GM23338 (cell line): ENCODE measurements at regions not wholly inside any gene's neighbourhood (a gene's known extent, or its start where the extent isn't known, plus 50 kb on each side); places are given as distances from the start of the nearest gene placed in this dataset.

Source experiments
- ATAC-seq: fragments of 200-7000 bp; cut with Tn5 transposase; 3 replicates; pipeline ENCODE4 v1.9.1; 2020
- DNase-seq: peaks from one replicate; pipeline ENCODE4 v3.0.0-alpha.2; 2015; ENCODE audit warnings: low spot score
- H2AFZ ChIP-seq: fragments of 200-600 bp; sonication (generic); 2 replicates; pipeline ENCODE4 v1.8.0; 2016; ENCODE audit warnings: antibody characterized with exemption, mild to moderate bottlenecking, moderate library complexity
- H3F3A ChIP-seq: fragments of 200-600 bp; sonication (generic); replicated peaks from 2 replicates; pipeline ENCODE4 v1.8.0; 2017; ENCODE audit warnings: antibody characterized with exemption, mixed run types, low read depth
- H3K27ac ChIP-seq: fragments of 200-600 bp; sonication (generic); 2 replicates; pipeline ENCODE4 v1.6.1; 2016; ENCODE audit warnings: low read depth
- H3K27me3 ChIP-seq: fragments of 200-600 bp; sonication (generic); 2 replicates; pipeline ENCODE4 v1.8.0; 2016; ENCODE audit warnings: mild to moderate bottlenecking, mixed run types, moderate library complexity; ENCODE audit not compliant: insufficient read depth
- H3K36me3 ChIP-seq: fragments of 200-600 bp; sonication (generic); 2 replicates; pipeline ENCODE4 v1.8.0; 2016; ENCODE audit warnings: mild to moderate bottlenecking; ENCODE audit not compliant: insufficient read depth
- H3K4me1 ChIP-seq: fragments of 200-600 bp; sonication (generic); 2 replicates; pipeline ENCODE4 v1.8.0; 2016; ENCODE audit warnings: mild to moderate bottlenecking, moderate library complexity; ENCODE audit not compliant: insufficient read depth
- H3K4me2 ChIP-seq: fragments of 200-600 bp; sonication (generic); 2 replicates; pipeline ENCODE4 v1.7.1; 2017; ENCODE audit warnings: mixed run types
- H3K4me3 ChIP-seq: fragments of 200-600 bp; sonication (generic); 2 replicates; pipeline ENCODE4 v1.6.1; 2016; ENCODE audit warnings: mixed run types
- H3K79me2 ChIP-seq: fragments of 200-600 bp; sonication (generic); replicated peaks from 2 replicates; pipeline ENCODE4 v1.8.0; 2017; ENCODE audit warnings: mild to moderate bottlenecking; ENCODE audit not compliant: insufficient read depth
- H3K9me2 ChIP-seq: fragments of 200-600 bp; sonication (generic); 2 replicates; pipeline ENCODE4 v1.8.0; 2017; ENCODE audit not compliant: insufficient read depth
- H4K20me1 ChIP-seq: fragments of 200-600 bp; sonication (generic); replicated peaks from 2 replicates; pipeline ENCODE4 v1.8.0; 2017; ENCODE audit warnings: mild to moderate bottlenecking; ENCODE audit not compliant: insufficient read depth
- H3K27ac Mint-ChIP-seq: 2 replicates; pipeline ENCODE4 v1.8.0; 2020; ENCODE audit warnings: inconsistent platforms, mild to moderate bottlenecking, moderate library complexity, mixed read lengths
- H3K27me3 Mint-ChIP-seq: 3 replicates; pipeline ENCODE4 v1.8.0; 2022; ENCODE audit warnings: low read depth, mild to moderate bottlenecking, moderate library complexity, mixed read lengths, inconsistent platforms; ENCODE audit not compliant: insufficient read depth, poor library complexity
- H3K36me3 Mint-ChIP-seq: 3 replicates; pipeline ENCODE4 v1.8.0; 2021; ENCODE audit warnings: low read depth, mild to moderate bottlenecking, inconsistent platforms, moderate library complexity, mixed read lengths
- H3K4me1 Mint-ChIP-seq: 3 replicates; pipeline ENCODE4 v1.8.0; 2020; ENCODE audit warnings: mild to moderate bottlenecking, inconsistent platforms, mixed read lengths
- H3K4me3 Mint-ChIP-seq: 3 replicates; pipeline ENCODE4 v1.8.0; 2021; ENCODE audit warnings: moderate library complexity, mild to moderate bottlenecking, inconsistent platforms, mixed read lengths
- H3K9me3 Mint-ChIP-seq: 3 replicates; pipeline ENCODE4 v1.8.0; 2020; ENCODE audit warnings: moderate library complexity, mild to moderate bottlenecking, inconsistent platforms, mixed read lengths
- CREB1 ChIP-seq: fragments of 250-450 bp; sonication (Bioruptor Pico); IDR thresholded peaks from 2 replicates; pipeline ENCODE4 v1.5.0; 2020; ENCODE audit warnings: low read depth, mild to moderate bottlenecking, moderate library complexity
- EZH2 ChIP-seq: fragments of 200-600 bp; sonication (generic); IDR thresholded peaks from one replicate; pipeline ENCODE4 v1.8.0; 2017; ENCODE audit warnings: antibody characterized with exemption, mild to moderate bottlenecking, low read depth; ENCODE audit not compliant: unreplicated experiment
- EZH2phosphoT487 ChIP-seq: fragments of 200-600 bp; sonication (generic); IDR thresholded peaks from one replicate; pipeline ENCODE4 v1.8.1; 2018; ENCODE audit warnings: antibody characterized with exemption; ENCODE audit not compliant: unreplicated experiment
- JUNB ChIP-seq: IDR thresholded peaks from one replicate; pipeline ENCODE4 v1.6.1; 2016; ENCODE audit warnings: antibody characterized with exemption; ENCODE audit not compliant: unreplicated experiment
- NANOG ChIP-seq: IDR thresholded peaks from 2 replicates; pipeline ENCODE4 v1.6.1; 2016; ENCODE audit warnings: antibody characterized with exemption, borderline replicate concordance
- POLR2AphosphoS5 ChIP-seq: IDR thresholded peaks from 2 replicates; pipeline ENCODE4 v1.6.1; 2016; ENCODE audit warnings: antibody characterized with exemption, low read depth
- STAT1 ChIP-seq: IDR thresholded peaks from one replicate; pipeline ENCODE4 v1.6.1; 2016; ENCODE audit warnings: antibody characterized with exemption; ENCODE audit not compliant: unreplicated experiment
- ZNF114 ChIP-seq: fragments of 250-450 bp; sonication (Bioruptor Pico); IDR thresholded peaks from 2 replicates; pipeline ENCODE4 v1.5.0; 2020; ENCODE audit warnings: mild to moderate bottlenecking, moderate library complexity
- ZNF331 ChIP-seq: fragments of 250-450 bp; sonication (Bioruptor Pico); IDR thresholded peaks from 2 replicates; pipeline ENCODE4 v1.5.0; 2020; ENCODE audit warnings: low read depth, mild to moderate bottlenecking, moderate library complexity
- TF ChIP-seq, protein P1 (sequence below): IDR thresholded peaks from 2 replicates; pipeline ENCODE4 v1.6.1; 2016; ENCODE audit warnings: antibody characterized with exemption
- TF ChIP-seq, protein P2 (sequence below), 2 experiments: fragments of 200-600 bp in 1 of 2; sonication (generic) in 1 of 2; conservative IDR thresholded peaks; 2 replicates each; pipeline versions ENCODE4 v1.5.1 to v1.6.1; 2016 to 2017; ENCODE audit warnings: antibody characterized with exemption in 2 of 2, low read depth in 2 of 2, mild to moderate bottlenecking in 2 of 2, moderate library complexity in 1 of 2
- TF ChIP-seq, protein P3 (sequence below): IDR thresholded peaks from one replicate; pipeline ENCODE4 v1.6.1; 2018; ENCODE audit warnings: antibody characterized with exemption; ENCODE audit not compliant: unreplicated experiment
- TF ChIP-seq, protein P4 (sequence below): fragments of 250-450 bp; sonication (Bioruptor Pico); IDR thresholded peaks from 2 replicates; pipeline ENCODE4 v1.5.0; 2020; ENCODE audit warnings: mild to moderate bottlenecking, moderate library complexity

DNA sequence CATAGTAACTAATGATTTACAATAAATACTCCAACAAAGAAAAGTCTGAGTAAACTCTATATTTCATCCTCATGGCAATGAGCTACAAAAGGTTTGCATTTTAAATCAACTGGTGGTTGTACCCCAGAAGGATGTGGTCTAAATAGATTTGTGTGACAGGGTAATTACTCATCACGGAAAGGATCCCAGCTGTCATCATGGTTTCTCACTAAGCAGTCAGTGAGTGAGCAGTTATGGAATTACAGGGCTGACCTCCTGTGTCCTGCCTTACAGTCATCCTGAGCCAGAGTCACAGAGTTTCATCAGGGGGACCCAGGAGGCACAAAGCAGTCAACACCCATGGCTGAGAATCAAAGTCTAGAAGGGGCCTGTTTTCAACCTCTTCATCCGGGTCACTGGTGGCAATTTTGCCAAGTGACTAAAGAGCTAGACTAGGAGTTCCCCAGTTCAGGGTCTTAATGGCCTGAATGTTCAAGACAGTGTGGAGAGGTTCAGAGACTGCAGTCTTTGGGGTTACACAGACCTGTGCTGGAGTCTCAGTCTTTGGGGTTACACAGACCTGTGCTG, 210.7 kb upstream of the SLC24A2 start:
- H3K36me3 ChIP-seq: no peaks in the 10 kb centered on the region
- Mint-ChIP-seq H3K27me3 (no peaks in the 10 kb centered on the region), H3K4me3 (no peak overlapping the region), H3K27ac (no peak overlapping the region), H3K36me3 (no peaks in the 10 kb centered on the region), H3K9me3 (no peaks in the 10 kb centered on the region), H3K4me1 (peaks cover 5% of the 10 kb centered on the region; the same call in 2 of the 3 replicates)
- DNase-seq (no peak), ATAC-seq (no peak)
- no peaks in the 10 kb centered on the region for H4K20me1 ChIP-seq
- no peaks in the 10 kb centered on the region for H3K79me2 ChIP-seq
- H3K27me3 ChIP-seq: no peaks in the 10 kb centered on the region
- no peaks in the 10 kb centered on the region for H3K4me1 ChIP-seq
- H3K9me2 ChIP-seq: no peaks in the 10 kb centered on the region
- no peak overlapping the region for H2AFZ ChIP-seq
- TF ChIP-seq ZNF114 (CRISPR knock-in tag) (no peak), NANOG (no peak), JUNB (no peak), EZH2 (no peak), STAT1 (no peak), POLR2AphosphoS5 (no peak), CREB1 (CRISPR knock-in tag) (no peak), EZH2phosphoT487 (no peak), ZNF331 (CRISPR knock-in tag) (no peak)
- TF ChIP-seq, protein P1, sequence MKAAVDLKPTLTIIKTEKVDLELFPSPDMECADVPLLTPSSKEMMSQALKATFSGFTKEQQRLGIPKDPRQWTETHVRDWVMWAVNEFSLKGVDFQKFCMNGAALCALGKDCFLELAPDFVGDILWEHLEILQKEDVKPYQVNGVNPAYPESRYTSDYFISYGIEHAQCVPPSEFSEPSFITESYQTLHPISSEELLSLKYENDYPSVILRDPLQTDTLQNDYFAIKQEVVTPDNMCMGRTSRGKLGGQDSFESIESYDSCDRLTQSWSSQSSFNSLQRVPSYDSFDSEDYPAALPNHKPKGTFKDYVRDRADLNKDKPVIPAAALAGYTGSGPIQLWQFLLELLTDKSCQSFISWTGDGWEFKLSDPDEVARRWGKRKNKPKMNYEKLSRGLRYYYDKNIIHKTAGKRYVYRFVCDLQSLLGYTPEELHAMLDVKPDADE: no peak
- TF ChIP-seq, protein P2, sequence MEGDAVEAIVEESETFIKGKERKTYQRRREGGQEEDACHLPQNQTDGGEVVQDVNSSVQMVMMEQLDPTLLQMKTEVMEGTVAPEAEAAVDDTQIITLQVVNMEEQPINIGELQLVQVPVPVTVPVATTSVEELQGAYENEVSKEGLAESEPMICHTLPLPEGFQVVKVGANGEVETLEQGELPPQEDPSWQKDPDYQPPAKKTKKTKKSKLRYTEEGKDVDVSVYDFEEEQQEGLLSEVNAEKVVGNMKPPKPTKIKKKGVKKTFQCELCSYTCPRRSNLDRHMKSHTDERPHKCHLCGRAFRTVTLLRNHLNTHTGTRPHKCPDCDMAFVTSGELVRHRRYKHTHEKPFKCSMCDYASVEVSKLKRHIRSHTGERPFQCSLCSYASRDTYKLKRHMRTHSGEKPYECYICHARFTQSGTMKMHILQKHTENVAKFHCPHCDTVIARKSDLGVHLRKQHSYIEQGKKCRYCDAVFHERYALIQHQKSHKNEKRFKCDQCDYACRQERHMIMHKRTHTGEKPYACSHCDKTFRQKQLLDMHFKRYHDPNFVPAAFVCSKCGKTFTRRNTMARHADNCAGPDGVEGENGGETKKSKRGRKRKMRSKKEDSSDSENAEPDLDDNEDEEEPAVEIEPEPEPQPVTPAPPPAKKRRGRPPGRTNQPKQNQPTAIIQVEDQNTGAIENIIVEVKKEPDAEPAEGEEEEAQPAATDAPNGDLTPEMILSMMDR (conservative IDR thresholded peaks at IDR 0.05; ENCODE audit: low read depth in 2 of 2): no peak
- TF ChIP-seq, protein P3, sequence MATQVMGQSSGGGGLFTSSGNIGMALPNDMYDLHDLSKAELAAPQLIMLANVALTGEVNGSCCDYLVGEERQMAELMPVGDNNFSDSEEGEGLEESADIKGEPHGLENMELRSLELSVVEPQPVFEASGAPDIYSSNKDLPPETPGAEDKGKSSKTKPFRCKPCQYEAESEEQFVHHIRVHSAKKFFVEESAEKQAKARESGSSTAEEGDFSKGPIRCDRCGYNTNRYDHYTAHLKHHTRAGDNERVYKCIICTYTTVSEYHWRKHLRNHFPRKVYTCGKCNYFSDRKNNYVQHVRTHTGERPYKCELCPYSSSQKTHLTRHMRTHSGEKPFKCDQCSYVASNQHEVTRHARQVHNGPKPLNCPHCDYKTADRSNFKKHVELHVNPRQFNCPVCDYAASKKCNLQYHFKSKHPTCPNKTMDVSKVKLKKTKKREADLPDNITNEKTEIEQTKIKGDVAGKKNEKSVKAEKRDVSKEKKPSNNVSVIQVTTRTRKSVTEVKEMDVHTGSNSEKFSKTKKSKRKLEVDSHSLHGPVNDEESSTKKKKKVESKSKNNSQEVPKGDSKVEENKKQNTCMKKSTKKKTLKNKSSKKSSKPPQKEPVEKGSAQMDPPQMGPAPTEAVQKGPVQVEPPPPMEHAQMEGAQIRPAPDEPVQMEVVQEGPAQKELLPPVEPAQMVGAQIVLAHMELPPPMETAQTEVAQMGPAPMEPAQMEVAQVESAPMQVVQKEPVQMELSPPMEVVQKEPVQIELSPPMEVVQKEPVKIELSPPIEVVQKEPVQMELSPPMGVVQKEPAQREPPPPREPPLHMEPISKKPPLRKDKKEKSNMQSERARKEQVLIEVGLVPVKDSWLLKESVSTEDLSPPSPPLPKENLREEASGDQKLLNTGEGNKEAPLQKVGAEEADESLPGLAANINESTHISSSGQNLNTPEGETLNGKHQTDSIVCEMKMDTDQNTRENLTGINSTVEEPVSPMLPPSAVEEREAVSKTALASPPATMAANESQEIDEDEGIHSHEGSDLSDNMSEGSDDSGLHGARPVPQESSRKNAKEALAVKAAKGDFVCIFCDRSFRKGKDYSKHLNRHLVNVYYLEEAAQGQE: no peak
- TF ChIP-seq, protein P4, sequence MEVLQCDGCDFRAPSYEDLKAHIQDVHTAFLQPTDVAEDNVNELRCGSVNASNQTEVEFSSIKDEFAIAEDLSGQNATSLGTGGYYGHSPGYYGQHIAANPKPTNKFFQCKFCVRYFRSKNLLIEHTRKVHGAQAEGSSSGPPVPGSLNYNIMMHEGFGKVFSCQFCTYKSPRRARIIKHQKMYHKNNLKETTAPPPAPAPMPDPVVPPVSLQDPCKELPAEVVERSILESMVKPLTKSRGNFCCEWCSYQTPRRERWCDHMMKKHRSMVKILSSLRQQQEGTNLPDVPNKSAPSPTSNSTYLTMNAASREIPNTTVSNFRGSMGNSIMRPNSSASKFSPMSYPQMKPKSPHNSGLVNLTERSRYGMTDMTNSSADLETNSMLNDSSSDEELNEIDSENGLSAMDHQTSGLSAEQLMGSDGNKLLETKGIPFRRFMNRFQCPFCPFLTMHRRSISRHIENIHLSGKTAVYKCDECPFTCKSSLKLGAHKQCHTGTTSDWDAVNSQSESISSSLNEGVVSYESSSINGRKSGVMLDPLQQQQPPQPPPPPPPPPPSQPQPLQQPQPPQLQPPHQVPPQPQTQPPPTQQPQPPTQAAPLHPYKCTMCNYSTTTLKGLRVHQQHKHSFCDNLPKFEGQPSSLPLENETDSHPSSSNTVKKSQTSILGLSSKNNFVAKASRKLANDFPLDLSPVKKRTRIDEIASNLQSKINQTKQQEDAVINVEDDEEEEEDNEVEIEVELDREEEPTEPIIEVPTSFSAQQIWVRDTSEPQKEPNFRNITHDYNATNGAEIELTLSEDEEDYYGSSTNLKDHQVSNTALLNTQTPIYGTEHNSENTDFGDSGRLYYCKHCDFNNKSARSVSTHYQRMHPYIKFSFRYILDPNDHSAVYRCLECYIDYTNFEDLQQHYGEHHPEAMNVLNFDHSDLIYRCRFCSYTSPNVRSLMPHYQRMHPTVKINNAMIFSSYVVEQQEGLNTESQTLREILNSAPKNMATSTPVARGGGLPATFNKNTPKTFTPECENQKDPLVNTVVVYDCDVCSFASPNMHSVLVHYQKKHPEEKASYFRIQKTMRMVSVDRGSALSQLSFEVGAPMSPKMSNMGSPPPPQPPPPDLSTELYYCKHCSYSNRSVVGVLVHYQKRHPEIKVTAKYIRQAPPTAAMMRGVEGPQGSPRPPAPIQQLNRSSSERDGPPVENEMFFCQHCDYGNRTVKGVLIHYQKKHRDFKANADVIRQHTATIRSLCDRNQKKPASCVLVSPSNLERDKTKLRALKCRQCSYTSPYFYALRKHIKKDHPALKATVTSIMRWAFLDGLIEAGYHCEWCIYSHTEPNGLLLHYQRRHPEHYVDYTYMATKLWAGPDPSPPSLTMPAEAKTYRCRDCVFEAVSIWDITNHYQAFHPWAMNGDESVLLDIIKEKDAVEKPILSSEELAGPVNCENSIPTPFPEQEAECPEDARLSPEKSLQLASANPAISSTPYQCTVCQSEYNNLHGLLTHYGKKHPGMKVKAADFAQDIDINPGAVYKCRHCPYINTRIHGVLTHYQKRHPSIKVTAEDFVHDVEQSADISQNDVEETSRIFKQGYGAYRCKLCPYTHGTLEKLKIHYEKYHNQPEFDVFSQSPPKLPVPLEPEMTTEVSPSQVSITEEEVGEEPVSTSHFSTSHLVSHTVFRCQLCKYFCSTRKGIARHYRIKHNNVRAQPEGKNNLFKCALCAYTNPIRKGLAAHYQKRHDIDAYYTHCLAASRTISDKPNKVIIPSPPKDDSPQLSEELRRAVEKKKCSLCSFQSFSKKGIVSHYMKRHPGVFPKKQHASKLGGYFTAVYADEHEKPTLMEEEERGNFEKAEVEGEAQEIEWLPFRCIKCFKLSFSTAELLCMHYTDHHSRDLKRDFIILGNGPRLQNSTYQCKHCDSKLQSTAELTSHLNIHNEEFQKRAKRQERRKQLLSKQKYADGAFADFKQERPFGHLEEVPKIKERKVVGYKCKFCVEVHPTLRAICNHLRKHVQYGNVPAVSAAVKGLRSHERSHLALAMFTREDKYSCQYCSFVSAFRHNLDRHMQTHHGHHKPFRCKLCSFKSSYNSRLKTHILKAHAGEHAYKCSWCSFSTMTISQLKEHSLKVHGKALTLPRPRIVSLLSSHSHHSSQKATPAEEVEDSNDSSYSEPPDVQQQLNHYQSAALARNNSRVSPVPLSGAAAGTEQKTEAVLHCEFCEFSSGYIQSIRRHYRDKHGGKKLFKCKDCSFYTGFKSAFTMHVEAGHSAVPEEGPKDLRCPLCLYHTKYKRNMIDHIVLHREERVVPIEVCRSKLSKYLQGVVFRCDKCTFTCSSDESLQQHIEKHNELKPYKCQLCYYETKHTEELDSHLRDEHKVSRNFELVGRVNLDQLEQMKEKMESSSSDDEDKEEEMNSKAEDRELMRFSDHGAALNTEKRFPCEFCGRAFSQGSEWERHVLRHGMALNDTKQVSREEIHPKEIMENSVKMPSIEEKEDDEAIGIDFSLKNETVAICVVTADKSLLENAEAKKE (CRISPR knock-in tag): no peak
- H3K4me3 ChIP-seq: no peak overlapping the region
- no peak overlapping the region for H3K27ac ChIP-seq
- H3K4me2 ChIP-seq: no peak overlapping the region
- H3F3A ChIP-seq: no peaks in the 10 kb centered on the region
